GM12865 (cell line): ENCODE measurements at regions not wholly inside any gene's neighbourhood (a gene's known extent, or its start where the extent isn't known, plus 50 kb on each side); places are given as distances from the start of the nearest gene placed in this dataset.

Source experiments
- DNase-seq: peaks from one replicate; pipeline ENCODE4 v3.0.0; 2010; ENCODE audit warnings: low read depth
- H3K4me3 ChIP-seq: 2 replicates; pipeline ENCODE4 v1.5.1; 2011; ENCODE audit warnings: mild to moderate bottlenecking, low read depth, low read length, control low read depth
- TF ChIP-seq, protein P1 (sequence below): IDR thresholded peaks from 2 replicates; pipeline ENCODE4 v1.5.1; 2011; ENCODE audit warnings: low read length, control low read depth, low read depth, inconsistent platforms; ENCODE audit not compliant: insufficient read depth; ENCODE audit errors: missing control alignments

GRCh38 chr20:24742989-24743388 lies 206.1 kb upstream of the CST7 start:
- no peak for DNase-seq
- TF ChIP-seq, protein P1, sequence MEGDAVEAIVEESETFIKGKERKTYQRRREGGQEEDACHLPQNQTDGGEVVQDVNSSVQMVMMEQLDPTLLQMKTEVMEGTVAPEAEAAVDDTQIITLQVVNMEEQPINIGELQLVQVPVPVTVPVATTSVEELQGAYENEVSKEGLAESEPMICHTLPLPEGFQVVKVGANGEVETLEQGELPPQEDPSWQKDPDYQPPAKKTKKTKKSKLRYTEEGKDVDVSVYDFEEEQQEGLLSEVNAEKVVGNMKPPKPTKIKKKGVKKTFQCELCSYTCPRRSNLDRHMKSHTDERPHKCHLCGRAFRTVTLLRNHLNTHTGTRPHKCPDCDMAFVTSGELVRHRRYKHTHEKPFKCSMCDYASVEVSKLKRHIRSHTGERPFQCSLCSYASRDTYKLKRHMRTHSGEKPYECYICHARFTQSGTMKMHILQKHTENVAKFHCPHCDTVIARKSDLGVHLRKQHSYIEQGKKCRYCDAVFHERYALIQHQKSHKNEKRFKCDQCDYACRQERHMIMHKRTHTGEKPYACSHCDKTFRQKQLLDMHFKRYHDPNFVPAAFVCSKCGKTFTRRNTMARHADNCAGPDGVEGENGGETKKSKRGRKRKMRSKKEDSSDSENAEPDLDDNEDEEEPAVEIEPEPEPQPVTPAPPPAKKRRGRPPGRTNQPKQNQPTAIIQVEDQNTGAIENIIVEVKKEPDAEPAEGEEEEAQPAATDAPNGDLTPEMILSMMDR: no peak
- no peak overlapping the region for H3K4me3 ChIP-seq

DNA sequence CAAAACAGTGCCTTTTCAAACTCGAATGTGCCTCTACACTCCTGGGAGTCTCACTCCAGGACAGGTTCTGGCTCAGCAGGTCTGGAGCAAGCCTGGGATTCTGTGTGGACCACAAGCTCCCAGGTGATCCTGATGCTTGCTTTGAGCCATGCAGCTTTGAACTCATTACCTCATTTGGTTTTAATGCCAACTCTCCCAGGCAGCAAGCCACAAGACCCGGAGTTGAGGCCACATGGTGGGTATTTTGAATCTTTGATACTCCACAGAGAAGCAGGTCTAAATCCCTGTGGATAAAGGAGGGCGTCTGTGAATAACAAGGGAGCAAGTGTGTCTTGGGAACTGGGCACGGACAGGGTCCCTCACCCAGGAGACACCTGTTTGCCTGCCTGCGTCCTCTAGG lies 205.4 kb upstream of the CST7 start:
- TF ChIP-seq, protein P1: no peak
- no peak for DNase-seq
- H3K4me3 ChIP-seq: no peak overlapping the region

DNA sequence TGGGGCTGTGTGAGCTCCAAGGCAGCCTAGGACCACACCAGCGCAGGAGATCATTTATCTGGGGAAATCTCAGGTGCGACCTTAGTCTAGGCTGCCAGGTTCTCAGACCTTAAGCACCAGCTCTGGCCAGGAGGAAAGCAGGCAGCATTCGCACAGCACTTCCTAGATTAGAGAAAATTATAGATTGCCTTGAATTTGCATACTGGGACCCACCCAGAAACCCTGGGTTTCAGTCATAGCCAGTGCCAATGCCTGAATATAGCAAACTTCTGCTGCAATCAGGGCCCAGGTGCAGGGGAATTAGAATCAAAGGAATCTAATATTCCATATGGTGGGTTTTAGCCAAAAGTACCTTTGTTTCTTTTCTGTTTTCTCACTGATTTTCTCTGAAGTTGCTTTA lies 204.3 kb upstream of the CST7 start:
- TF ChIP-seq, protein P1: no peak
- DNase-seq: no peak
- H3K4me3 ChIP-seq: no peak overlapping the region

DNA sequence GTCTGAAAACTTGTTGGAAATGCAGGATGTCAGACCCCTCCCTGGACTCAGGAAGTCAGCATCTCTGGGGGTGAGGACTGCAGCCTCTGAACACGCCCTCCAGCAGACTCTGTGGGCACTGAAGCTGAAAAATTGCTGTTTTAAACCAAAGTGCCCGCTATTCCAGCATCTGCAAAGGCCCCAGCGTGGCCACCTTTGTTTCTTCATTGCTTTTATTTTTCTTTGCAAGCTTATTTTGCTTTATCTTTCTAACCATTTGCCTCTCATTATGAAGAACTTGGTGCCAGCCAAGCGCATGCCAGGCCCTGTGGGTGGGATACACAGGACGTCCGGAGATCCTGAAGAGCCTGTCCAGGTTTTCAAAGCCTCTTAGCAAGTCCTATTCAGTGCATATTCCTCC lies 203.9 kb upstream of the CST7 start:
- TF ChIP-seq, protein P1: no peak
- no peak overlapping the region for H3K4me3 ChIP-seq
- DNase-seq: no peak

GRCh38 chr20:24745617-24746350 lies 203.3 kb upstream of the CST7 start:
- H3K4me3 ChIP-seq: no peak overlapping the region
- no peak for DNase-seq
- TF ChIP-seq, protein P1: no peak

DNA sequence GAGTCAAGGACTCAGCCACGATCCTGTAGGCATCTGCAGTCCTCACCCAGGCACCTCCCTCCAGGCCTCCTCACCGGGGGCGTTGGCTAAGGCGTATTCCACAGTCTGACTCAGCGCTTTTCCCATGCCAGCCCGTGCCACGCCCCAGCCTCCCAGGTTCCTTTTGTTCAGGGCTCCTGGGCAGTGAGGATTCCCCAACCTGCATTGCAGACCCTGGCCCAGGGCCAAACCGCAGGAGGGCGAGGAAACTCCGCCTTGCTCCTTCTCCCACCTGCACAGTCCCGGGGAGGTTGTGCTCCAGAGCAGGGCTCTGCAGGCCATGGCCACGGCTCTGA lies 202.8 kb upstream of the CST7 start:
- H3K4me3 ChIP-seq: no peak overlapping the region
- no peak for DNase-seq
- TF ChIP-seq, protein P1: no peak
